Liver (tissue), 3 donors: ENCODE measurements at regions not wholly inside any gene's neighbourhood (a gene's known extent, or its start where the extent isn't known, plus 50 kb on each side); places are given as distances from the start of the nearest gene placed in this dataset.

Source experiments
- TAF1 ChIP-seq: conservative IDR thresholded peaks from 2 replicates; pipeline ENCODE4 v1.6.1; 2016; ENCODE audit warnings: antibody characterized with exemption, mild to moderate bottlenecking
- TF ChIP-seq, protein P1 (sequence below): fragments of 150-350 bp; IDR thresholded peaks from 2 replicates; pipeline ENCODE4 v1.5.1; 2017; ENCODE audit warnings: improper control_type of control experiment, low read depth, low read length; ENCODE audit not compliant: missing input control
- donor health status: healthy.
- donor health status: healthy.

DNA sequence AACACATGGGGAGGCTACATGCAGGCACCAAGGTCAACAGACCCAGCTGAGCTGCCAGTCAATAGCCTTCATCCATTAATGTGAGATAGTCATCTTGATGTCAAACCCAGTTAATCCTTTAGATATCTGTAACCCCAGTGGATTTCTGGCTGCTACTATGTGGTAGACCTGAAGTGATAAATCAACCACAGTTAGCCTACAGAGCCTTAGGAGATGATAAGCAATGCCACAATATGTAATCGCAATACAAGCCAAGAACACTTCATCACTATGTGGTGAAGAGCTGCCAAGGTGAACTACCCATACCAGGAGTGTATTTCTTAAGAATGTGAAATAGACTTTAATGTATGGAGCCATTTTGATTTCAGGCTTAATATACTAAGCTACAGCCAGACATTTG, 1175.5 kb downstream of the DTWD2 start:
- TF ChIP-seq, protein P1, sequence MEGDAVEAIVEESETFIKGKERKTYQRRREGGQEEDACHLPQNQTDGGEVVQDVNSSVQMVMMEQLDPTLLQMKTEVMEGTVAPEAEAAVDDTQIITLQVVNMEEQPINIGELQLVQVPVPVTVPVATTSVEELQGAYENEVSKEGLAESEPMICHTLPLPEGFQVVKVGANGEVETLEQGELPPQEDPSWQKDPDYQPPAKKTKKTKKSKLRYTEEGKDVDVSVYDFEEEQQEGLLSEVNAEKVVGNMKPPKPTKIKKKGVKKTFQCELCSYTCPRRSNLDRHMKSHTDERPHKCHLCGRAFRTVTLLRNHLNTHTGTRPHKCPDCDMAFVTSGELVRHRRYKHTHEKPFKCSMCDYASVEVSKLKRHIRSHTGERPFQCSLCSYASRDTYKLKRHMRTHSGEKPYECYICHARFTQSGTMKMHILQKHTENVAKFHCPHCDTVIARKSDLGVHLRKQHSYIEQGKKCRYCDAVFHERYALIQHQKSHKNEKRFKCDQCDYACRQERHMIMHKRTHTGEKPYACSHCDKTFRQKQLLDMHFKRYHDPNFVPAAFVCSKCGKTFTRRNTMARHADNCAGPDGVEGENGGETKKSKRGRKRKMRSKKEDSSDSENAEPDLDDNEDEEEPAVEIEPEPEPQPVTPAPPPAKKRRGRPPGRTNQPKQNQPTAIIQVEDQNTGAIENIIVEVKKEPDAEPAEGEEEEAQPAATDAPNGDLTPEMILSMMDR = no peak
- no peak for TF ChIP-seq TAF1
